SU-DHL-6 (cell line): ENCODE measurements at regions not wholly inside any gene's neighbourhood (a gene's known extent, or its start where the extent isn't known, plus 50 kb on each side); places are given as distances from the start of the nearest gene placed in this dataset.

Experiments used
- CTCF ChIP-seq: fragments of 200-600 bp; sonication (generic); IDR thresholded peaks from one replicate; pipeline ENCODE4 v1.5.1; 2017; ENCODE audit warnings: antibody characterized with exemption, mild to moderate bottlenecking, low read length, moderate library complexity; ENCODE audit not compliant: insufficient read depth, poor library complexity, severe bottlenecking
- EZH2phosphoT487 ChIP-seq: fragments of 200-600 bp; sonication (generic), shearing (Covaris generic); conservative IDR thresholded peaks from 2 replicates; pipeline ENCODE4 v1.6.1; 2018; ENCODE audit warnings: mild to moderate bottlenecking, antibody characterized with exemption, low read length, moderate library complexity, mixed read lengths

- TF ChIP-seq CTCF: no peak
- TF ChIP-seq EZH2phosphoT487: no peak
Observed at GRCh38 chr15:95076678-95076990, 845.3 kb downstream of the MCTP2 start.
